ENCODE measurements at regions not wholly inside any gene's neighbourhood (a gene's known extent, or its start where the extent isn't known, plus 50 kb on each side); places are given as distances from the start of the nearest gene placed in this dataset.
"Not testable (repeated sequence)": the region's sequence is repeated elsewhere in the genome, so short reads cannot be mapped to it uniquely, and the experiment has no call there.

DNA sequence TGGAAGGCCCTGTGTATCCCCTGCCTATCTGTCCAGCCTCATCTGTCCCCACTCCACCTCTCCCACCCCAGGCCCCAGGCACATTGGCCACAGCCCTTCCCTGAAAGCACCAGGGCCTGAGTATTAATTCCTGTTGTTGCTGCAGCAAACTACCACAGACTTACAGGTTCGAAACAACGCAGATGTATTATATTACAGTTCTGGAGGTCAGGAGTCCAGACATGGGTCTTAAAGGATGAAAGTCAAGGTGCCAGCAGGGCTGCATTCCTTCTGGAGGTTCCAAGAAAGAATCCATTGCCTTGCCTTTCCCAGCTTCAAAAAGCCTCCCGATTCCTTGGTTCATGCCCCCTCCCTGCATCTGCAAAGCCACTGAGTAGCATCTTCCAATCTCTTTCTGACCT lies 78.7 kb upstream of the LAPTM4A start:
- no peak for DNase-seq

DNA sequence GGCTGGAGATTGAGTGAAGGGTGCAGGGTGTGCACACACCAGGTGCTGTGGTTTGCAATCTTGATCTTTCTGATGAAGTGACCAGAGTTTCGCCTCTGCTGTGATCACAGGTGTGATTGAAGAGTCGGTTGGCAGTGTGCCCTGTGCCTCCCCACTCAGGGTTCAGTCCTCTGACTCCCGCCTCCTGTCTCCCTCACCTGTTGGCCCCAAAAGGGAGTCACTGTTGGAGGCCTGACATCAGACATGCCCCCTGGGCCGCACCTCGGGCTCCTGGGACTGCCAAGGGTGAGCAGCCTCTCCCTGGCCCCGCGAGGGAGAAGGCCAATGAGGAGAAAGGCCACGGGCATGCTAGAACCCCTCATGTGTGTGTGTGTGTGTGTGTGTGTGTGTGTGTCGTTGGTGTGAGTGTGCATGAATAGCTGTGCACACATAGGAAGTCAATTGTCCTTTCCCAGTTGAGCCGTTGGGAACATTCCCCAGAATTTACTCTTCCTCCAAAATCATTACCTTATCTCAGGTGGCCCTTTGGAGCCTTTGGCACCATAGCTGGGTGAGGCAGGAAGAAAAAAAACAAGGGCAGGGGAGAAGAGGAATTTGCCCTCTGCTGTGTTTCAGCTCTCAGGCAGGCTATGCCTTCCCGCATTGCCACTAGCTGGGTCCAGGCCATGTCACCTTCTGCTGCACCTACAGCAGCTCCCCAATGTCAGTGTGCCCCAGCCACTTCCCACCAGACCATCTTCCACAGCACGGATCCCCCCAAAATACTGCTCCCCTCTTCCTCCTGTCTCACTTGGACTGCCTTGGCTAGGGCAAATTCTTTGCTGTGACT lies 78.1 kb upstream of the LAPTM4A start:
- DNase-seq, result no peak

DNA sequence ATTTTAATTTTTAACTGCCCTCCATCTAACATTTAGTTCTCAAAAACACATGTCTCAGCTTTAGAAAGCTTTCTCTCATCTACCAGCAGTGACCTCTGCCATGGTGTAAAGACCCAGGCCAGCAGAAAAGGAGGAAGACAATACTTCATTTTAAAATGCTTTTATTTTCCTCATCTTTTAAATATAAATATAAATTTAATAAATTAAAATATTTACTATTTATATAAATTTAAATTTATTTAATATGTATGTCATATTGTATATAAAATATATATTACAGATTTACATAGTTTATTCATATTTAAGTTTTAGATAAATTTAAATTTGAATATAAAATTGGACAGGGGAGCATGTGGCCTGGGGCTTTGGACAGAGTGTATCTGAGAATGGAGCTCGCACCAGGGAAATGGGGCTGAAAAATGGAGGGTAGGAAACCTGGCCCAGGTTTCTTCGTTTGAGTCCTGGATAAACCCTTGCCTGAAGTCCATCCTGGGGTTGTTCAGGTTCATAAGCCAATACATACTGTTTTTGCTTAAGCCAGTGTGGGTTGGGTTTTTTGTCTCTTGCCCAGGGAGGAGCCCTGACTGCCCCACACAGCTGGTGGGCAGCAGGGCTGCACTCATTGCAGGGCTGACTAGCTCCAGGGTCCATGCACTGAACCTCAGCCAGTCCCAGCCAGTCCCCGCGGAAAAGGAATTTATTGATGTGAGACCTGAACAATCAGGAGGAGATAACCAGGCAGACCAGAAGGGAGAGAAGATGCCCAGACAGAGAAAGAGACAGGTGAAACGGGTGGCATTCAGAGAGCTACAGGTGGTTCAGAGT lies 77.3 kb upstream of the LAPTM4A start:
- DNase-seq, result no peak

GRCh38 chr2:20126469-20126868 lies 75.0 kb upstream of the LAPTM4A start:
- DNase-seq, result no peak

- DNase-seq, result no peak
Measured at GRCh38 chr2:20126040-20126439, 74.6 kb upstream of the LAPTM4A start.

GRCh38 chr2:20125616-20126015 lies 74.2 kb upstream of the LAPTM4A start:
- no peak for DNase-seq

- no peak for DNase-seq
Measured at GRCh38 chr2:20125164-20125563, 73.7 kb upstream of the LAPTM4A start.

GRCh38 chr2:20123871-20124594 lies 72.6 kb upstream of the LAPTM4A start:
- no peak for DNase-seq

DNA sequence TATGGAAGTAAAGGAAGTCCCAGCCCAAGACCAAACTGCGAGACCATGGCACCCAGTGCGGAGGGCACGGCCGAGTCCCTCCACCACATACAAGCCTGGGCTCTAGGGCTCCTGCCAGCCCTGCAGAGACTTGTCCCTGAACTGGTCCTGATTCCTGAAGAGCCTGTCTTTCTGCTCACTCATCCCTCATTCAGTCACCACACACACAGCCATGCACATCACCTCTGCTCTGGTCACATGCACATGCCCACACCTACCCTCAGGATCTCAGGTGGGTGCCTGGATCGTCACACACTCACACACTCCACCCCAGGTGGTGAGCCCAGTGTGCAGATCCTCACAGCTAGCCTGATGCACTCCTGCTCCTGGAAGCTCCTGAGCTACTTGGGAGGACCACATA lies 71.4 kb upstream of the LAPTM4A start:
- DNase-seq, result no peak

DNA sequence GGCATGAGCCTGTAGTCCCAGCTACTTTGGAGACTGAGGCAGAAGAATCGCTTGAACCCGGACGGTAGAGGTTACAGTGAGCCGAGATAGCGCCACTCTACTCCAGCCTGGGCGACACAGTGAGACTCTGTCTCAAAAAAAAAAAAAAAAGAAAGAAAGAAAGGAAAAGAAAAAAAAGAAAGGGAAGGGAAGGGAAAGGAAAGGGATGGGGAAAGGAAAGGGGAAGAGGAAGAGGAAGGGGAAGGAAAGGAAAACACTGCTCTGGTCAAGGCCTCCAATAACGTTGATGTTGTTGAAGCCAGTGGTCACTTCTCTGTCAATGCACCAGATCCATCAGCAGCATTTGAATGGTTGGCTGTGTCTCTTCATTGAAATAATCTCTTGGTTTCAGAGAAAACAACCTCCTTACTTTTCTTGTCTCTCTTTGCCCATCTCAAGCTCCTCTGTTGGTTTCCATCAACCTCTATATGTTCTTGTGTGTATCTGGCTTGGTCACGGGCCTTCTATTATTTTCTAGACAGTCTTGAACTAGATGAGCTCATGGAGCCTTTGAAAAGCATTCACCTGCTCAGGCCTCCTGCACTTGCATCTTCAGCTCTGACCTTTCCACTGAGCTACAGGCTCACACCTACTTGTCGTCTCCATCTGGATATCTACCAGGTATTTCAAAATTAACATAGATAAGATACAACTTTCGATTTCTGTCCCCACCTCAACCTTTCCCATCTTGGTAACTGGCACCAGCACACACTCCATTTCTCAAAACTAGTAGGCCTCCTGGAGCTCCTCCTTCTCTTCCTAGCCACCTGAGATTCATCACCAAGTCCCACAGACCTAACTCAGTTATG lies 69.4 kb upstream of the LAPTM4A start:
- no peak for DNase-seq

DNA sequence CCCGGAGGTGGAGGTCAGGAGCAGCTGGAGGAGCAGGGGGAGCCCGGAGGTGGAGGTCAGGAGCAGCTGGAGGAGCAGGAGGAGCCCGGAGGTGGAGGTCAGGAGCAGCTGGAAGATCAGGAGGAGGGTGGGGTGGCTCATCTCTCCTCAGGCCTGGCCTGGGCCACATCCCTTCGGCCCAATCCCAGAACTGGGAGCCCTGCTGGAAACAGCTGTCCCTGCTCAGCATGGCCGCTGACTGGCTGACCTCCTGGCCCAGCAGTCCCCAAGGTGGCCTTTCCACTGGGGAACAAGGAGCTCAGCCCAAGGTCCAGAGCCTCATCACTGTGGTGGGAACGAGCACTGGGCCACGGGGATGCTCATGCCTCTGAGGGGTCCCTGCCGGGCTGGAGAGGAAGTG lies 66.6 kb upstream of the LAPTM4A start:
- no peak for DNase-seq

GRCh38 chr2:20115902-20116301 lies 64.5 kb upstream of the LAPTM4A start:
- DNase-seq, result no peak

DNA sequence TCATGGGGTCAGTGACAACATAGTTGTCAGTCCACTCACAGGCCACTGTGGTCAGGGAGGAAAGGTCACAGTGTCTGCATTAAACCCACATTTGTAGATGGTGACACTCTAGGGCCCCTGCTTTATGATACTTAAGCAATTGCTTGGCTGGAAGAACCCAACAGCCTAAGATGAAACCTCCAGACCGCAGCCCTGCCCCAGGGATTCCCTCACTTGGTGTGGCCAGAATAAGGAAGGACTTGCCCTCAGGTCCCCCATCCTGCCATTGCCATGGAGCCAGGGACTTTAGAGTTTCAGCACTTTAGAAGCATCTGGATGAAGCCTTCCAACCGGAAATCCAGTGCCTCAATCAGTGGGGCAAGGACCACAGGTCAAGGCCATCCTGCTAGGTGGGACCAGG lies 63.9 kb upstream of the LAPTM4A start:
- DNase-seq, result no peak

DNA sequence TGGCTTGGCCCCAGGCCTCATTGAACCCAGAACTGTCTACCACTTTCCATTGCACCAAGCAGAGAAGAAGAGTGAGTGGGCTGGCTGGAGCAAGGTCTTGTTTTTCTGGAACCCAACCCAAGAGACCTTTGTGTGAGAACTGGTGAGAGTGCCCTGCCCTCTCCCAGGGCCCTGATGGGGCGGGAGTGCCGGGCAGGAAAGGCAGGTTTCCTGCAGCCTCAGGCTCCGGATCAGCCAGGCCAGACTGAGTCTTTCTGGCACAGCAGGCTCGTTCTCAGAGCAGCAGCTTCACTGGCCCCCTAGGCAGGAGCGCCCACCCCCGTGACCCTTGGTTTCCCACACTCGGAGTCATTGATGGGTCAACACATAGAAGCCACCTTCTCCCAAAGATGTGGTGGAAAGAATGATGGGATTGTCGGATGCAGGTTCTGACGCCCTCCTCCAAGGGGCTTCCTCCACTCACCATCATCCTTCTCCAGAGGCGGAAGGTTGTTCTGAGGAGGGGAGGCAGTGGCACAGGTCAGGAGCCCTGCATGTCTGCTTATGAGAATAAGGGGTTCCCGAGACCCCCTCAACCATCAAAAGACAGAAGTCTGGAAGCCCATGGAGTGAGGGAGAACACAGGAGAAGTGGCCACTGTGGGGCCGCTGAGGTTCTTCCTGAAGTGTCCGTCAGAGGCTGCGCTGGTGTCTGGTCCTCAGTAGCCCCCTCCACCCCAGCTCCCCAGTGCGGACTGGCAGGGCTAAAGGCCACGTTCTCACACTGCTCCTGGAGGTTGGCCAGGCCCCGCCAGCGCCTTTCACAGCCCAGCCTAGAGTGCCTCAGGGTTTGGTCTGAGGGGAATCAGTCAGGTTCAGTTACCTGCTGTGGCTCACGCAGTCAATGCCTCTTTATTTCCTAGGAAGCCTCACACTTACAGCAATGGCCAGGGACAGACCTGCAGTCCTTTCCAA lies 62.8 kb upstream of the LAPTM4A start:
- no peak for DNase-seq

- DNase-seq, result no peak
Measured at GRCh38 chr2:20113004-20113796, 61.8 kb upstream of the LAPTM4A start.

DNA sequence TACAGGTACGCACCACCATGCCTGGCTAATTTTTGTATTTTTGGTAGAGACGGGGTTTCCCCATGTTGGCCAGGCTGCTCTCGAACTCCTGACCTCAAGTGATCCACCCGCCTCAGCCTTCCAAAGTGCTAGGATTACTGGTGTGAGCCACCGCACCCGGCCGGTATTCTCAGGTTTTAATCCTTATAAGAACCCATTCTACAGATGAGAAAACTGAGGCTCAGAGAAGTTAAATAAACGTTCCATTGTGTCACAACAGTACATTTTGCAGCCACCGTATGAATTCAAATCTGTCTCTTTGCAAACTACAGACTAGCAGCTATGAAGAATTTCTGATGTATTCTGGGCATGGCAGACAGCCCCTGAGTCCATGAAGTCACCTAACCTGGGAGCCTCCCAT lies 60.9 kb upstream of the LAPTM4A start:
- DNase-seq, result not testable (repeated sequence)

DNA sequence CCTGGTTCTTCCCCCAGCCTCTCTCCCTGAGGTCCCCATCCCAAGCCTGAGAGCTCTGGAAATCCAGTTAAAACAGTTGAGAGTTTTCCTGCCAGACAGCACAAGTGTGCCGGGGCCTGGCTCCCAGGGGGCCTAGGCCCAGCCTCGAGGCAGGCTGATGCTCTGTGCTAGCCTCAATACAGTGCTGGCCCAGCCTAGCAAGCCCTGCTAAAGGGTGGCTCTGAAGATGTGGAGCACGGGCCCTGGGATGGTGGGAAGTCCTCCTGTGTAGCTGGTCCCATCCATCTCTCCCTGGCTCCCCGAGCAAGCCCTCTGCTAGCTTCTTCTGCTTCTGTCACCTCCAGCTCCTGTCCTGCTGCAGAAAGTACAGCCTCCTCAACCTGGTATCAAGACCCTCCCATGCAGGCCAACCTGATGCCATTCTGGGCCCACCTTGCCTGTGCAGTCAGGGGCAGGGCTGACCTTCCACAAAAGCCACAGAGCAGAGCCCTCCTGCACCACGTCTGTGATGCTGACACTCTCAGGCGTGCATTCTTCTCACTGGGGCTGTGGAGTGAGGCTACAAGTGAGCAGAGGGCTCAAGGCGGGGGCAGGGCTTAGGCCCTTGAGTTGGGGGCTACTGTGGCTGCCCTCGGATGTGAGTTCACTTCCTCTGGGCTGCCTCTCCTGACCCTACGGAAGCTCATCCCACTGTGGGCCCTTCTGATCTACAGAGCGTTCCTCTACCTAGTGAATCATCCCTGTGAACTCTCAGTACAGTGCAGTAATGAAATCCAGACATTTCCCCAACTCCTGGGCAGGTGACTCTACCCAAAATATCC lies 60.1 kb upstream of the LAPTM4A start:
- DNase-seq, result no peak

- DNase-seq, result no peak
Measured at GRCh38 chr2:20110876-20111275, 59.4 kb upstream of the LAPTM4A start.

DNA sequence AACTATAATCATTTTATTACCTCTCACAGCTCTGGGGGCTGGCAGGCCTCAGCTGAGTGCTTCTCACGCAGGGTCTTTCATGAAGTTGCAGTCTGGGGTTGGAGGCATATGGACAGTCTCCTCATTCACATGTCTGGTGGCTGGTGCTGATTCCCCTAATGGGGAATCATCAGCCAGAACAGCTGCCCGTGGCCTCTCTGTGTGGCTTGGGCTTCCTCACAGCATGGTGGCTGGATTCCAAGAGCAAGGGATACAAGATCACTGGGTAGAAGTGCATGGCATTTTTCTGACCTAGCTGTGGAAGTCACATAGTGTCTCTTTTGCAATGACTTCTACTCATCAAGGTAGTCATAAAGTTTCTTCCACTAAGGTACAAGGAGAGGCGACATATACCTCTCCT lies 59.0 kb upstream of the LAPTM4A start:
- no peak for DNase-seq

Measured in femur (tissue), 1 donor.